OCI-LY3 (cell line): ENCODE measurements at regions not wholly inside any gene's neighbourhood (a gene's known extent, or its start where the extent isn't known, plus 50 kb on each side); places are given as distances from the start of the nearest gene placed in this dataset.

Source experiments
- CTCF ChIP-seq: fragments of 200-600, 300-600 bp; sonication (generic); IDR thresholded peaks from 2 replicates; pipeline ENCODE4 v1.5.1; 2014; ENCODE audit warnings: antibody characterized with exemption, low read length, low read depth
- EZH2phosphoT487 ChIP-seq: fragments of 200-600 bp; shearing (Covaris generic); IDR thresholded peaks from 2 replicates; pipeline ENCODE4 v1.6.1; 2018; ENCODE audit warnings: antibody characterized with exemption, mixed run types, low read depth

GRCh38 chr12:92341065-92341668 is 195.5 kb upstream of the BTG1 start:
- TF ChIP-seq CTCF (no peak), EZH2phosphoT487 (no peak)
